GM08714 (cell line): ENCODE measurements at regions not wholly inside any gene's neighbourhood (a gene's known extent, or its start where the extent isn't known, plus 50 kb on each side); places are given as distances from the start of the nearest gene placed in this dataset.

Experiments
- H3K4me3 ChIP-seq: fragments of 200-500 bp; sonication (Bioruptor generic); 2 replicates; pipeline ENCODE4 v1.5.1; 2014; ENCODE audit warnings: mild to moderate bottlenecking, low read length, inconsistent platforms
- ZNF274 ChIP-seq: IDR thresholded peaks from 2 replicates; pipeline ENCODE4 v1.6.1; 2012; ENCODE audit warnings: mild to moderate bottlenecking, low read depth, low read length

- H3K4me3 ChIP-seq: no peak overlapping the region
- no peak for TF ChIP-seq ZNF274
Measured at GRCh38 chr13:83995930-83996329, 113.7 kb upstream of the SLITRK1 start.

GRCh38 chr13:83992566-83993358, 110.5 kb upstream of the SLITRK1 start:
- TF ChIP-seq ZNF274: no peak
- no peak overlapping the region for H3K4me3 ChIP-seq

DNA sequence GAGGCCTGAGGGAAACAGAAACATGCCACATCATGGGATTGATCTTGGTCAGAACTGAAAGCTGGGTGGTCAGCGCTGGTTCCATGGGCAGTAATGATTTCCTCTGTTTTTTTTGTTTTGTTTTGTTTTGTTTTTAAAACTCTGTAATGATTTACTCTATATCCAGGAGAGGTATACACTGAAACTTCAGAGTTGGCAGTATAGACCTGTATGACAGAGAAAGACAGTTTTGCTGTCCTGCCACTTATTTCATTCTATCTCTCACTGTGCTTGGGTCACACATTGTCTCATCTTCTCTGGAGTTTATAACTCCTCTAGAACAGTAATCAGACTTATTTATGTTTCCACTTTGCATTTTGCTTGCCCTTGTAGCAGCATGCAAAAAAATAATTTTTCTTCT, 105.1 kb upstream of the SLITRK1 start:
- H3K4me3 ChIP-seq: no peak overlapping the region
- no peak for TF ChIP-seq ZNF274

GRCh38 chr13:83984793-83985192, 102.5 kb upstream of the SLITRK1 start:
- no peak overlapping the region for H3K4me3 ChIP-seq
- TF ChIP-seq ZNF274: no peak

DNA sequence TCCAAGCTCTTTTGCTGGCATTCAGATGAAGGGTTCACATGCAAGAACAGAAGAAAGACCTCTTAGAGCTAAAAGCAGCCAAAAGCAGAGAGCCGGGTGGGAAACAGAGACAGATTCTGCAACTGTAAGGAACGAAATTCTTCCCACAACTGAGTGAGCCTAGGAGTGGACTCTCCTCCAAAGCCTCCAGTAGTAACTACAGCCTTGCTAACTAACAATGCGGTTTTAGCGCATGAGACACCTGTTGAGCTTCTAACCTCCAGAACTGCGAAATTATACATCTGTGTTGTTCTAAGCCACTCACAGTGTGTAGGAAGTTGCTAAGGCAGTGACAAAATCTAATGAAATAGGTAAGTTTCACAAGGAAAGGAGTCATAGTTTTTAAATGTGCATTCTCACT, 98.1 kb upstream of the SLITRK1 start:
- H3K4me3 ChIP-seq: no peak overlapping the region
- no peak for TF ChIP-seq ZNF274

DNA sequence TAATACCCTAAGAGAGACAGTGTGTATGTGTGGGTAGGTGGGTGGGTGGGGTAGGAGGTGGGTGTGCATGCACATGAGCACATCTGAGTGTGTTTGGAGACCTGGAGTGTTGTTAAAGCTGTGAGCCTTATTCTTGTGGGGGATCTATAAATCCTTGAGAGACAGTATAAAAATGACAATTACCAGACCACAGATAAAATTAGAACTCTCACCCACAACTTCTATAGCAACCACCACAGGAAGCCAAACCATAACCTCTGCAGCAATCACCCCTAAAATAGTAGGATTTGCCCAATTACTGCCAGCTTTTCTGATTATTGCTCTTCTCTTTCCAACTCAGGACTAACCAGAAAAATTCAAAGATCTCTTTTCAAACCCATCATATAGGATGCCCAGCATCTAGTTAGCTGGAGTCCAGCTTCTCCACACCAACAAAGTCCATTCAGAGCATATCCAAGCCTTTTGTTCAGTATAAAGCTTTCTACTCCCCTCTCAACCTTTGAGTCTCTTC, 93.4 kb upstream of the SLITRK1 start:
- no peak for TF ChIP-seq ZNF274
- no peak overlapping the region for H3K4me3 ChIP-seq

DNA sequence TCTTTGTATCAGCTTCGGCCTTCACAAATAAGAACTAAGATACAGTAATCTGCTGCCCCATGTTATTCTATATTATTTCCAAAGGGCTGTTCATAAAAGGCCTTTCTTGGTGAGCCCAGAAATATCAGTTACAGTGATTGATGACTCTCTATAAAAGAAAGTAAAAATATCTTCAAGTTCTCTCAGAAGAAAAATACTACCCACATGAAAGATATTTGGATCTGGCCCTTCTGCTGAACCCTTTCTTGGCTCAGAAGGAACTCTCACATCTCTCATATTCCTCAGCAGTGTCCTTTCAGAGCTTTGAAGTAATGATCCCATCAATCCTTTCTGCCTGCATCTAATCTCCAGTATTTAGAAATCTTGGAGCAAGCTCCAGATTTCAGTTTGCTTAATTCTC, 76.3 kb upstream of the SLITRK1 start:
- no peak for TF ChIP-seq ZNF274
- no peak overlapping the region for H3K4me3 ChIP-seq

- no peak for TF ChIP-seq ZNF274
- no peak overlapping the region for H3K4me3 ChIP-seq
Measured at GRCh38 chr13:83955011-83955410, 72.7 kb upstream of the SLITRK1 start.

- no peak overlapping the region for H3K4me3 ChIP-seq
- no peak for TF ChIP-seq ZNF274
Measured at GRCh38 chr13:83953916-83954315, 71.6 kb upstream of the SLITRK1 start.

- TF ChIP-seq ZNF274: no peak
- H3K4me3 ChIP-seq: no peak overlapping the region
Measured at GRCh38 chr13:83950293-83950692, 68.0 kb upstream of the SLITRK1 start.

DNA sequence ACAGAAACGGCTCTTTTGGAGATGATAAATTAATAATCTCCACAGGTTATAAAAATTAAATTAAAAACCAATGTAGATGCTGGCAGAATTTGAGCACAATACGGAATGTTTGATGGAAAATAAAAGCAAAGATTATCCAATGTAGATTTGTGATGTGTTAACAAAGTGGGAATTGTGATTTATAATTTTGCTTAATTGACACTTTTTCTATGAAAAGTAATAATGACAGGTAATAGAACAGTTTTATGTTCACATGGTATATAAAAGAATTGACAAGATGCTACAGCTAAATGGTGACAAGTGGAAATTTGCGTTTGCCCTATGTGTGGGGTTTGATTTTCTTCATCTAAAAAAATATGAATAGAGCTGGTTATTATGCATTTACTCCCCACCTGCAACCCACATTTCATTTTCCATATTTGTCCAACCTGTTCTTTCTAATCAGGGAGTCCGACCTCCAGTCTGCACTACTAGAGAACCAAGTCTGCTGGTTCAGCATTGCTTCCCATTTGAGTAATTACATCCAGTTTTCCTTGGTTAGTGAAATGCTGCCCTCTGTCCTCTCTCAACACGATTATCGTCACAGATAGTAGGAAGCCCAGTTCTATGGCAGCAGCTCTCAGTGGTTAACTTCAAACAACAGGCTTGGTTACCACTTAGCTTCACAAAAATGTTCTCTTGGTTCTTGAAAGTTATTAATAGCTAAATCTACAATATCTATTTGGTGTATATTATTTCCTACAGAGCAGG, 61.4 kb upstream of the SLITRK1 start:
- no peak overlapping the region for H3K4me3 ChIP-seq
- TF ChIP-seq ZNF274: no peak

- H3K4me3 ChIP-seq: no peak overlapping the region
- TF ChIP-seq ZNF274: no peak
Measured at GRCh38 chr13:83941701-83942335, 59.5 kb upstream of the SLITRK1 start.

DNA sequence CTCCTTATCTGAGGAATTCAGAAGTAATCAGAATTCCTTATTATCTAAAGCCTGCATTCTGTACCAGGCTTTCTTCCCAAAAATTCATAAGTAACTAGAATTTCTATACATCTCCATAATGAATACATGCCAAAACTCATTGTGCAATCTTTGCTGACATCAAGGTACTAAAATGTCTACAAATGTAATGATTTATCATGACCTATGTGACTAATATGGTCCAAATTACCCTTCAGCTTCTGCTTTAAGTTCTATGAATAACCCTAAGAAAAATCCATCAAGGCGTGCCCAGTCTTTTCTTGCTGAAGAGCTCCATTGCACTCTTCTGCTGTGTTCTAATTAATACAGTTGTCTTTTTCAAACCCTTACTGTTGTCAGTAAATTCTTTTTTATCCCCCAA, 58.5 kb upstream of the SLITRK1 start:
- TF ChIP-seq ZNF274: no peak
- no peak overlapping the region for H3K4me3 ChIP-seq

DNA sequence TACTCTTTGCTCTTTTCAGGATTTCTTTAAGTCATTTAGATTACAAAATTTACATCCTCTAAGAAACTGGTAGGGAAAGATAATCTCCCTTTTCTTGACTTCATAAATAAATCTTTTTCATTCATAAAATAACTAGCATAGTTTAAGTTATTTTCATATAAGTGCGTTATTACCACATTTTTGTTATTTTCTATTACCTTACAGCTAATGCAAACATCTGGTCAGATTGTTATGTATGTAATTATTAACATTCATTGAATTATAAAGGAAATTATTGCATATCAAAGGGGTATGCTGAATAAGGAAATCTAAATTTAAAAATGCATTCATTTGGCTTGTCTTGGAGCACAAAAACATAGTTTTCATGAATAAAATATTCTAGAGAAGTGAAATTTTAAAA, 55.3 kb upstream of the SLITRK1 start:
- no peak for TF ChIP-seq ZNF274
- no peak overlapping the region for H3K4me3 ChIP-seq

- H3K4me3 ChIP-seq: no peak overlapping the region
- no peak for TF ChIP-seq ZNF274
Measured at GRCh38 chr13:83935566-83935965, 53.3 kb upstream of the SLITRK1 start.
